DND-41 (cell line): ENCODE measurements at regions not wholly inside any gene's neighbourhood (a gene's known extent, or its start where the extent isn't known, plus 50 kb on each side); places are given as distances from the start of the nearest gene placed in this dataset.

Experiments
- CTCF ChIP-seq: IDR thresholded peaks from 2 replicates; pipeline ENCODE4 v1.5.1; 2012; ENCODE audit warnings: borderline replicate concordance, low read length, moderate library complexity, mild to moderate bottlenecking; ENCODE audit not compliant: poor library complexity, severe bottlenecking; ENCODE audit errors: extremely low read depth
- EZH2 ChIP-seq: IDR thresholded peaks from 3 replicates; pipeline ENCODE4 v1.6.1; 2012; ENCODE audit warnings: borderline replicate concordance, low read depth, mild to moderate bottlenecking, moderate library complexity, low read length, inconsistent platforms; ENCODE audit not compliant: severe bottlenecking

GRCh38 chr15:27627623-27628022 is 471.5 kb downstream of the OCA2 start:
- TF ChIP-seq CTCF, result no peak
- no peak for TF ChIP-seq EZH2
